HL-60 (cell line): ENCODE measurements at regions not wholly inside any gene's neighbourhood (a gene's known extent, or its start where the extent isn't known, plus 50 kb on each side); places are given as distances from the start of the nearest gene placed in this dataset.

Experiments
- GABPA ChIP-seq: IDR thresholded peaks from 2 replicates; pipeline ENCODE4 v1.6.1; 2012; ENCODE audit warnings: low read depth
- TF ChIP-seq, protein P1 (sequence below): IDR thresholded peaks from one replicate; pipeline ENCODE4 v1.5.1; 2011; ENCODE audit warnings: low read length, control low read depth, inconsistent platforms; ENCODE audit not compliant: insufficient read depth

DNA sequence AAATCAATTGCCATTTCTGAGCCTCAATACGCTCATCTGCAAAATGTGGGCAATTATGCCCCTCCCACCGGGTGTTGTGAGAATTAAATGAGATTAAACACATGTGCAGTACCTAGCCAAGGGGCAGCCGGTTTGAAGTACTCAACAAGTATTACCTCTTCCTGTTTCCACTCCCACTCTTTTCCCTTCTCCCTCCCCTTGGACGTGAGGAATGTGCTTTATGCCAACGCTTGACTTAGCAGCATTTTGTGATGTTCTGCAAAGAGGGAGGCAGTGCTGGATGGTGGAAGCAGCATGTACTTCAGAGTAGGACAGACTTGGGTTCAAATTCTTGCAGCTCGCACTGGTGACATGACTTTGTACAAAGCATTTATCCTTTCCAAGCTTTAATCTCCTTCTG lies 306.0 kb downstream of the BUD13 start:
- TF ChIP-seq, protein P1, sequence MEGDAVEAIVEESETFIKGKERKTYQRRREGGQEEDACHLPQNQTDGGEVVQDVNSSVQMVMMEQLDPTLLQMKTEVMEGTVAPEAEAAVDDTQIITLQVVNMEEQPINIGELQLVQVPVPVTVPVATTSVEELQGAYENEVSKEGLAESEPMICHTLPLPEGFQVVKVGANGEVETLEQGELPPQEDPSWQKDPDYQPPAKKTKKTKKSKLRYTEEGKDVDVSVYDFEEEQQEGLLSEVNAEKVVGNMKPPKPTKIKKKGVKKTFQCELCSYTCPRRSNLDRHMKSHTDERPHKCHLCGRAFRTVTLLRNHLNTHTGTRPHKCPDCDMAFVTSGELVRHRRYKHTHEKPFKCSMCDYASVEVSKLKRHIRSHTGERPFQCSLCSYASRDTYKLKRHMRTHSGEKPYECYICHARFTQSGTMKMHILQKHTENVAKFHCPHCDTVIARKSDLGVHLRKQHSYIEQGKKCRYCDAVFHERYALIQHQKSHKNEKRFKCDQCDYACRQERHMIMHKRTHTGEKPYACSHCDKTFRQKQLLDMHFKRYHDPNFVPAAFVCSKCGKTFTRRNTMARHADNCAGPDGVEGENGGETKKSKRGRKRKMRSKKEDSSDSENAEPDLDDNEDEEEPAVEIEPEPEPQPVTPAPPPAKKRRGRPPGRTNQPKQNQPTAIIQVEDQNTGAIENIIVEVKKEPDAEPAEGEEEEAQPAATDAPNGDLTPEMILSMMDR, result no peak
- no peak for TF ChIP-seq GABPA
